ENCODE measurements at regions not wholly inside any gene's neighbourhood (a gene's known extent, or its start where the extent isn't known, plus 50 kb on each side); places are given as distances from the start of the nearest gene placed in this dataset.

DNA sequence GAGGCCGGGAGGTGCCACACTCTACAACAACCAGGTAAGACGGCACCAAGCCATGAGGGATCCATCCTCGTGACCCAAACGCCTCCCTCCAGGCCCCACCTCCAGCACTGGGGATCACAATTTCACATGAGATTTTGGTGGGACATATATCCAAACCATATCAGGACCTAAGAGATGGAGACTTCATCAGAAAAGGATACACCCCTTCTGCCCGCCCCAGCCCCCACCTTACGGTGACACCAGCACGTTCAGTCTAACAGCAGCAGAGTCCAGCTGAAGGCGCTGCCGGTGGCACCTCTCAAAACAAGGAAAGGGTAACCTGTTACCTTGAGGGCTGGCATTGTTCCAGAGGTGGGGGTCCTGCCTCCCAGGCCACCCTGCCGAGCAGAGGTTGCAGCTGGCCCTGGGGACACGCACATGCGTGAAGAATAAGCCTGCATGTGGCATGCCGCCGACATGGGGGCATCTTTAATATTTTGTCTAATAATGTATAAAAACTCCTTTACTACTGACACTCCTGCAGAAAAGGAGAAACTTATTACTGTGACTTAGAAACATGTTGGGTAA lies 154.4 kb downstream of the GALR1 start:
- no peak for TF ChIP-seq CTCF (conservative IDR thresholded peaks at IDR 0.05; ENCODE audit: low read length)
- no peak for TF ChIP-seq EZH2phosphoT487 (IDR thresholded peaks at IDR 0.05; ENCODE audit: borderline replicate concordance, low read depth, low read length)
